ENCODE measurements at regions not wholly inside any gene's neighbourhood (a gene's known extent, or its start where the extent isn't known, plus 50 kb on each side); places are given as distances from the start of the nearest gene placed in this dataset.

DNA sequence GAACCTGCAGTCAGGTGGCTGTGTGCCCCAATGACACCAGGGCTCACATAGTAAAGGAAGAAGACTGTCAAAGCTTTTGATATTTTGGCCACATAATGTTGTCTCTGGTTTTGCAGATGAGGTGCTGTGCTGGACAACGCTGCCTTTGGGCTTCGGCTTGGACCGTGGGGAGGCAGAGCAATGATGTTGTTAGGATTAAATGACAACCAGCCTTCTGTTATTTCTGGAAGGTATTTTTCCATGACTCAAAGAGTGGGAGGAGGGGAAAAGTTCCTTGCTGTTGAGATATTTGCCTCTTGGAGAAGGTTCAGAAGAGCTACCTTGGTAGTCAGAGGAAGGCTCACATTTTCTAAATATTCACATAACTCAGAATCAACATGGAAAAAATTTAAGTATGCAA, 187.3 kb upstream of the GALNT2 start:
- no peaks in the 10 kb centered on the region for H4K20me1 ChIP-seq (replicated peaks in 1 of 2; ENCODE audit: control insufficient read depth in 1 of 2, insufficient read depth in 2 of 2, low read length in 2 of 2)
- TF ChIP-seq TAF1 (IDR thresholded peaks at IDR 0.05; ENCODE audit: low read depth, low read length) (no peak), BACH1 (IDR thresholded peaks at IDR 0.05; ENCODE audit: low read length) (no peak), FOSL1 (IDR thresholded peaks at IDR 0.05; ENCODE audit: insufficient read depth, low read depth, low read length) (no peak), TCF12 (IDR thresholded peaks at IDR 0.05; ENCODE audit: low read depth, low read length) (no peak)
- H3K27me3 ChIP-seq (replicated peaks in 1 of 4; ENCODE audit: control insufficient read depth in 3 of 4, extremely low read depth in 1 of 4, insufficient read depth in 3 of 4, low read length in 3 of 4): no peaks in the 10 kb centered on the region
- H3K79me1 ChIP-seq (ENCODE audit: low read depth, low read length): no peaks in the 10 kb centered on the region
- H2AFZ ChIP-seq (ENCODE audit: low read length): no peak overlapping the region
- no peaks in the 10 kb centered on the region for H3K4me1 ChIP-seq (replicated peaks in 1 of 4; ENCODE audit: control insufficient read depth in 3 of 4, insufficient read depth in 4 of 4, low read length in 3 of 4)
- no peak overlapping the region for H4K5ac ChIP-seq (ENCODE audit: insufficient read length, low read depth, low read length)
- H2BK12ac ChIP-seq (ENCODE audit: low read depth, low read length): no peak overlapping the region
- no peak overlapping the region for H3K18ac ChIP-seq (ENCODE audit: extremely low read depth, low read length)
- no peak overlapping the region for H3K9ac ChIP-seq (replicated peaks in 1 of 4; ENCODE audit: extremely low read depth in 1 of 4, low read depth in 3 of 4, low read length in 3 of 4)
- H3K23ac ChIP-seq (ENCODE audit: insufficient read length): no peak overlapping the region
- DNase-seq (ENCODE audit: low read depth in 1 of 2, low spot score in 2 of 2): no peak
- ChIA-PET CTCF (ENCODE audit: partially characterized antibody) (interaction anchor here (0.9 to 1.7 kb wide), 4 partner anchors 11 to 364 kb away, joined by 3 to 6 read pairs (median 5); no protein-coding TSS in a partner anchor), POLR2A (ENCODE audit: partially characterized antibody) (no interaction called here)
- H4K8ac ChIP-seq (ENCODE audit: extremely low read depth, insufficient read depth, low read length): no peak overlapping the region
- H3K27ac ChIP-seq (ENCODE audit: low read depth, low read length): no peak overlapping the region
- no peak overlapping the region for H2BK120ac ChIP-seq (replicated peaks; ENCODE audit: low read depth, low read length)
- H3K4ac ChIP-seq (replicated peaks; ENCODE audit: insufficient read length, low read depth, low read length): no peak overlapping the region
- no peaks in the 10 kb centered on the region for H3K23me2 ChIP-seq (ENCODE audit: low read depth, low read length)
- H3K36me3 ChIP-seq (ENCODE audit: control insufficient read depth in 2 of 4, insufficient read depth in 4 of 4, low read length in 3 of 4): no peaks in the 10 kb centered on the region
- no peaks in the 10 kb centered on the region for H3K79me2 ChIP-seq (ENCODE audit: control insufficient read depth in 1 of 2, insufficient read depth in 2 of 2, low read length in 2 of 2)
- no peak for FAIRE-seq
- no peak overlapping the region for H4K91ac ChIP-seq (replicated peaks; ENCODE audit: insufficient read length, low read length)
- no peak overlapping the region for H3K14ac ChIP-seq (ENCODE audit: insufficient read length)
- WGBS, 2 experiments (ENCODE audit: extremely low coverage in 1 of 2, insufficient coverage in 1 of 2, insufficient read length in 1 of 2, insufficient replicate concordance in 2 of 2, low coverage in 1 of 2, low lambda C conversion rate in 2 of 2, missing lambda C conversion rate in 1 of 2): 98% methylated on average over 3 of the region's 3 CpGs; no CpG with 5 or more reads in 1 of the 2 experiments
- no peak overlapping the region for H2BK20ac ChIP-seq (ENCODE audit: low read length)
- no peaks in the 10 kb centered on the region for H3K9me3 ChIP-seq (ENCODE audit: insufficient read depth in 2 of 2, low read depth in 1 of 2, low read length in 1 of 2)
- H3K56ac ChIP-seq (replicated peaks; ENCODE audit: insufficient read length, low read depth, low read length): no peak overlapping the region
- H2BK5ac ChIP-seq (ENCODE audit: low read depth, low read length): no peak overlapping the region
- no peak overlapping the region for H2BK15ac ChIP-seq (ENCODE audit: low read length)
- H3K4me3 ChIP-seq (ENCODE audit: extremely low read depth in 1 of 4, insufficient read depth in 2 of 4, low read depth in 3 of 4, low read length in 4 of 4): no peak overlapping the region
- no peak overlapping the region for H3K4me2 ChIP-seq (ENCODE audit: insufficient read depth in 1 of 2, low read depth in 2 of 2, low read length in 2 of 2)
- no peak overlapping the region for H2AK5ac ChIP-seq (ENCODE audit: low read depth, low read length)
